Sigmoid colon (tissue), 6 donors: ENCODE measurements at regions not wholly inside any gene's neighbourhood (a gene's known extent, or its start where the extent isn't known, plus 50 kb on each side); places are given as distances from the start of the nearest gene placed in this dataset.

Experiments
- DNase-seq: peaks from one replicate; pipeline ENCODE4 v3.0.0-alpha.2; 2019
- H3K27ac ChIP-seq, 4 donors: fragments of 200-600 bp; sonication (generic); one replicate each; pipeline ENCODE4 v1.5.1; 2016 to 2019; ENCODE audit warnings: mild to moderate bottlenecking in 1 of 4
- H3K27me3 ChIP-seq, 3 donors: fragments of 200-600 bp; sonication (generic); one replicate each; pipeline ENCODE4 v1.5.1; 2019; ENCODE audit warnings: mild to moderate bottlenecking in 1 of 3
- H3K36me3 ChIP-seq, 4 donors: fragments of 200-600 bp; sonication (generic); one replicate each; pipeline ENCODE4 v1.5.1; 2016 to 2019
- H3K4me1 ChIP-seq, 4 donors: fragments of 200-600 bp; sonication (generic); one replicate each; pipeline ENCODE4 v1.5.1; 2017 to 2019
- H3K4me3 ChIP-seq, 4 donors: fragments of 200-600 bp; sonication (generic); one replicate each; pipeline ENCODE4 v1.5.1; 2017 to 2019; ENCODE audit warnings: mild to moderate bottlenecking in 2 of 4, moderate library complexity in 1 of 4
- H3K9me3 ChIP-seq, 4 donors: fragments of 200-600 bp in 3 of 4; sonication (generic) in 3 of 4; one replicate each; pipeline versions ENCODE4 v1.5.1 to v1.6.1; 2013 to 2019
- EP300 ChIP-seq, 4 donors: sonication (generic); formaldehyde crosslinking; IDR thresholded peaks; one replicate each; pipeline ENCODE4 v1.6.1; 2017; ENCODE audit warnings: antibody characterized with exemption in 4 of 4
- POLR2A ChIP-seq, 2 donors: fragments of 450-650 bp; IDR thresholded peaks; one replicate each; pipeline ENCODE4 v1.6.1; 2016; ENCODE audit warnings: antibody characterized with exemption in 2 of 2, mild to moderate bottlenecking in 2 of 2, moderate library complexity in 2 of 2
- POLR2AphosphoS5 ChIP-seq, 4 donors: sonication (generic); formaldehyde crosslinking; IDR thresholded peaks; one replicate each; pipeline ENCODE4 v1.6.1; 2017; ENCODE audit warnings: antibody characterized with exemption in 4 of 4
- WGBS, 2 donors: extraction: QIAGEN DNeasy Blood & Tissue Kit; methylation state at CpG; one replicate each; pipeline ENCODE4 v1.1.7; 2013; 5-methylcytosine and 5-hydroxymethylcytosine counted together
- intact Hi-C: fragments of 100-400 bp; cut with DNase I; formaldehyde crosslinking; loops from one replicate; pipeline ENCODE4 v1.15.1; 2023
- TF ChIP-seq, protein P1 (sequence below), 4 experiments: fragments of 450-650 bp in 3 of 4; fragments of 200-600 bp in 1 of 4; IDR thresholded peaks; one replicate each; pipeline ENCODE4 v1.5.1; 2016 to 2019; ENCODE audit warnings: antibody characterized with exemption in 4 of 4, mild to moderate bottlenecking in 3 of 4, moderate library complexity in 2 of 4
- donor health status: healthy with polysubstance abuse.
- donor health status: healthy.

DNA sequence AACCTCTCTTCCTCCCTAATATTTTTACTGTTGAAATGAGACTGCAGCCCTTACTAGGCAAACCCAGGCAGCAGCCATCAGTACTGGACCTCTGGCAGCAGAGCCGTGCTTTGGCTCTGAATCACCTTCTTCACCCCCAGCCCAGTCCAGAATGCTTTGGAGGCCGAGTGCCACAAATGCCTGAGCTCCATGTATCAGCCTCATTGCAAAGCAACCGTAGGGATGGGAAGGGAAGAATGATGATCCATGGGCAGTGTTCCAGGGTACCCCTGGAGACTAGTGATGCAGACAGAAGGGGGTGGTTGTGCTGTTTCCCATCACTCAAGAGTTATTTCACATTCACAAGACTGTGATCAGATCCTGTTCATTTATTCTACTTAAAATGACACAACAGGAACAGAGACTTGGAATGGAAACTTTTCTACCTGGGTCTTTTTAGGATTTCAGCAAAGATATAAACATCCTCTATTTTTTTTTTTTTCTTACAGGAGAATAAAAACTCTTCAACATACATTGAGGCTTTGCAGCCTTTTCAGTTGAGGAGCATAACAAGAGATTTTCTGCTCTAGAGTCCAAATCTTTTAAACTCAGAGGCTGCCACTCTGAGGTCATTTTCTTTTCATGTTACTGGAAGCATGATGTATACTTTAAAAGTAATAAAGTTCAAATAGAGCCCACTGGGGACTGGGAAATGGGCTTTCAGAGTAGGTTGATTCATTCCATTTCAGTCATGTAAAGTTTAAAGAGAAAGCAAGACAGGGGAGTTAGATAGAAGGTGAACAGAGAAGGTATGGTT, 138.3 kb downstream of the KCNJ2 start:
- Histone ChIP-seq H3K27ac (no peak overlapping the region), H3K27me3 (no peaks in the 10 kb centered on the region), H3K4me3 (no peak overlapping the region), H3K4me1 (no peaks in the 10 kb centered on the region), H3K36me3 (no peaks in the 10 kb centered on the region), H3K9me3 (no peaks in the 10 kb centered on the region)
- WGBS, 2 donors = 85 to 89% methylated on average over 3 of the region's 3 CpGs
- DNase-seq = no peak
- TF ChIP-seq, protein P1, sequence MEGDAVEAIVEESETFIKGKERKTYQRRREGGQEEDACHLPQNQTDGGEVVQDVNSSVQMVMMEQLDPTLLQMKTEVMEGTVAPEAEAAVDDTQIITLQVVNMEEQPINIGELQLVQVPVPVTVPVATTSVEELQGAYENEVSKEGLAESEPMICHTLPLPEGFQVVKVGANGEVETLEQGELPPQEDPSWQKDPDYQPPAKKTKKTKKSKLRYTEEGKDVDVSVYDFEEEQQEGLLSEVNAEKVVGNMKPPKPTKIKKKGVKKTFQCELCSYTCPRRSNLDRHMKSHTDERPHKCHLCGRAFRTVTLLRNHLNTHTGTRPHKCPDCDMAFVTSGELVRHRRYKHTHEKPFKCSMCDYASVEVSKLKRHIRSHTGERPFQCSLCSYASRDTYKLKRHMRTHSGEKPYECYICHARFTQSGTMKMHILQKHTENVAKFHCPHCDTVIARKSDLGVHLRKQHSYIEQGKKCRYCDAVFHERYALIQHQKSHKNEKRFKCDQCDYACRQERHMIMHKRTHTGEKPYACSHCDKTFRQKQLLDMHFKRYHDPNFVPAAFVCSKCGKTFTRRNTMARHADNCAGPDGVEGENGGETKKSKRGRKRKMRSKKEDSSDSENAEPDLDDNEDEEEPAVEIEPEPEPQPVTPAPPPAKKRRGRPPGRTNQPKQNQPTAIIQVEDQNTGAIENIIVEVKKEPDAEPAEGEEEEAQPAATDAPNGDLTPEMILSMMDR (IDR thresholded peaks at IDR 0.05) = no peak
- TF ChIP-seq POLR2A (IDR thresholded peaks at IDR 0.05) = no peak
- no peak for TF ChIP-seq POLR2AphosphoS5 (IDR thresholded peaks at IDR 0.05)
- no peak for TF ChIP-seq EP300 (IDR thresholded peaks at IDR 0.05)
- intact Hi-C loops = no loop called here

- Histone ChIP-seq H3K27me3 (no peaks in the 10 kb centered on the region), H3K9me3 (no peaks in the 10 kb centered on the region), H3K4me1 (no peaks in the 10 kb centered on the region), H3K27ac (no peak overlapping the region), H3K36me3 (no peaks in the 10 kb centered on the region), H3K4me3 (no peak overlapping the region)
- 90 to 92% methylated on average over 2 of the region's 2 CpGs for WGBS, 2 donors
- TF ChIP-seq POLR2A (IDR thresholded peaks at IDR 0.05) (no peak), POLR2AphosphoS5 (IDR thresholded peaks at IDR 0.05) (no peak), EP300 (IDR thresholded peaks at IDR 0.05) (no peak)
- TF ChIP-seq, protein P1 (IDR thresholded peaks at IDR 0.05) = no peak
- no peak for DNase-seq
- intact Hi-C loops = no loop called here
These were observed 139.3 kb downstream of the KCNJ2 start for GRCh38 chr17:70308618-70309017.

DNA sequence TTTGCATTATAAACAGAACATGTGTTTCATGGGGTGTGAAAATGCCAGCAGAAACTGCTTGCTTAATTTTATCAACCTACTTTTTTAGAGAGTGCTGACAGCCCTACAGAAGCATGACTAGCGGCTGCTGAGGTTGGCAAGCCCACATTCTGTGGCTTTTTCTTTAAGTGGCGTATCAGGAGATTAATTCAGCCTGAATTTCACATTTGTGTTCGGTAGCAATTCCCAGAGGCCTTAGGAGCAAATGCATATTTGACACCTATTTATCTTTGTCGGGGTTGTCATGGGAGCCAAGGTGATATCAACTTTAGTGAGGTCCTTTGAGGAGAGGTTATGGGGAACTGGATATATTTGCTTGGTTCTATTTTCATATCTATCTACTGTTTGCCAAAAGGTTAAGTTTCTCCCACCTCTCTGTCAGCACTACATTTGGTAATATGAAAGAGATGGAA, 140.9 kb downstream of the KCNJ2 start:
- Histone ChIP-seq H3K36me3 (no peaks in the 10 kb centered on the region), H3K4me3 (no peak overlapping the region), H3K27ac (no peak overlapping the region), H3K27me3 (no peaks in the 10 kb centered on the region), H3K9me3 (no peaks in the 10 kb centered on the region), H3K4me1 (no peaks in the 10 kb centered on the region)
- no peak for DNase-seq
- WGBS, 2 donors = 91 to 94% methylated on average over 4 of the region's 4 CpGs
- TF ChIP-seq POLR2AphosphoS5 (IDR thresholded peaks at IDR 0.05) (no peak), EP300 (IDR thresholded peaks at IDR 0.05) (no peak), POLR2A (IDR thresholded peaks at IDR 0.05) (no peak)
- TF ChIP-seq, protein P1 (IDR thresholded peaks at IDR 0.05) = no peak
- intact Hi-C loops = no loop called here

GRCh38 chr17:70313086-70313852, 143.9 kb downstream of the KCNJ2 start:
- Histone ChIP-seq H3K27me3 (no peaks in the 10 kb centered on the region), H3K4me3 (no peak overlapping the region), H3K4me1 (peaks cover 0 to 14% (median 12%) of the 10 kb centered on the region in 4 donors), H3K9me3 (no peaks in the 10 kb centered on the region), H3K27ac (no peak overlapping the region), H3K36me3 (no peaks in the 10 kb centered on the region)
- no peak for DNase-seq
- intact Hi-C loops = no loop called here
- TF ChIP-seq, protein P1 (IDR thresholded peaks at IDR 0.05) = no peak
- TF ChIP-seq POLR2A (IDR thresholded peaks at IDR 0.05) (no peak), EP300 (IDR thresholded peaks at IDR 0.05) (no peak), POLR2AphosphoS5 (IDR thresholded peaks at IDR 0.05) (no peak)
- 73 to 75% methylated on average over 11 of the region's 11 CpGs for WGBS, 2 donors
